K562 (cell line): ENCODE measurements at regions not wholly inside any gene's neighbourhood (a gene's known extent, or its start where the extent isn't known, plus 50 kb on each side); places are given as distances from the start of the nearest gene placed in this dataset.

Experiments
- ATAC-seq: fragments of 200-7000 bp; cut with Tn5 transposase; 3 replicates; pipeline ENCODE4 v1.9.1; 2020; ENCODE audit warnings: moderate library complexity
- BruUV-seq: library from RNA; stranded (reverse); fragments of 400-500 nt; replicated peaks from 2 replicates; lab custom pipeline; 2021; lab: Mats Ljungman, UMichigan
- CTCF ChIA-PET: fragments of 300-600 bp; formaldehyde crosslinking; extraction: SDS; loops from one replicate; lab custom pipeline; 2021; ENCODE audit warnings: low intra/inter-chr PET ratio; lab: Yijun Ruan, JAX
- POLR2A ChIA-PET: fragments of 300-600, 350-650 bp; sonication (Branson Sonifier 250); formaldehyde crosslinking; extraction: SDS; loops from one replicate; lab custom pipeline; 2021; ENCODE audit warnings: antibody characterized with exemption, inconsistent platforms; lab: Yijun Ruan, JAX
- DNase-seq, 4 experiments: peaks; one replicate each; pipeline versions ENCODE4 v3.0.0 to v3.0.0-alpha.2; 2011 to 2018; ENCODE audit warnings: low spot score in 3 of 4, mixed read lengths in 3 of 4; ENCODE audit errors: extremely low read depth in 1 of 4
- FAIRE-seq: peaks from 2 replicates; lab custom pipeline; 2011; peaks lifted over from hg19 to GRCh38; lab: Jason Lieb, UNC
- H2AFZ ChIP-seq: 2 replicates; pipeline ENCODE4 v1.6.0; 2011; ENCODE audit warnings: low read depth, low read length, control low read depth, inconsistent platforms
- H3K27ac ChIP-seq: fragments of 200-600 bp; 3 replicates; pipeline ENCODE4 v1.8.0; 2011; ENCODE audit warnings: low read depth, mild to moderate bottlenecking, control low read depth, inconsistent platforms, low read length, moderate library complexity, mixed read lengths; ENCODE audit errors: extremely low read depth
- H3K27me3 ChIP-seq, 2 experiments: fragments of 300-600 bp in 1 of 2; 2 replicates in 1 of 2; 3 replicates in 1 of 2; pipeline versions ENCODE4 v1.6.0 to v1.8.0; 2011; ENCODE audit warnings: inconsistent platforms in 2 of 2, low read length in 2 of 2, mild to moderate bottlenecking in 1 of 2, mixed read lengths in 1 of 2, moderate library complexity in 1 of 2; ENCODE audit not compliant: control insufficient read depth in 2 of 2, insufficient read depth in 2 of 2
- H3K36me3 ChIP-seq: fragments of 300-600 bp; 3 replicates; pipeline ENCODE4 v1.8.0; 2011; ENCODE audit warnings: mild to moderate bottlenecking, low read length, inconsistent platforms; ENCODE audit not compliant: control insufficient read depth, insufficient read depth
- H3K4me1 ChIP-seq, 2 experiments: fragments of 200-600 bp in 1 of 2; replicated peaks in 1 of 2; 2 replicates in 1 of 2; 3 replicates in 1 of 2; pipeline versions ENCODE4 v1.5.1 to v1.8.0; 2011; ENCODE audit warnings: inconsistent platforms in 2 of 2, low read length in 2 of 2, mild to moderate bottlenecking in 1 of 2, mixed read lengths in 1 of 2, moderate library complexity in 1 of 2; ENCODE audit not compliant: control insufficient read depth in 2 of 2, insufficient read depth in 2 of 2
- H3K4me2 ChIP-seq: 2 replicates; pipeline ENCODE4 v1.6.1; 2011; ENCODE audit warnings: low read length, control low read depth, inconsistent platforms, mixed read lengths; ENCODE audit not compliant: insufficient read depth
- H3K4me3 ChIP-seq: fragments of 200-600 bp; sonication (generic), shearing (Covaris generic); 2 replicates; pipeline ENCODE4 v1.5.1; 2016; ENCODE audit warnings: control low read depth, inconsistent platforms
- H3K79me2 ChIP-seq: fragments of 200-600 bp; 3 replicates; pipeline ENCODE4 v1.8.0; 2011; ENCODE audit warnings: low read length, inconsistent platforms; ENCODE audit not compliant: control insufficient read depth, insufficient read depth
- H3K9ac ChIP-seq, 2 experiments: 2 replicates each; pipeline versions ENCODE4 v1.6.0 to v1.6.1; 2011; ENCODE audit warnings: low read depth in 2 of 2, low read length in 2 of 2, control low read depth in 1 of 2, inconsistent platforms in 1 of 2, mild to moderate bottlenecking in 1 of 2, mixed read lengths in 1 of 2; ENCODE audit not compliant: insufficient read depth in 1 of 2
- H3K9me1 ChIP-seq: one replicate; pipeline ENCODE4 v1.6.0; 2011; ENCODE audit warnings: inconsistent platforms, mild to moderate bottlenecking, low read length, moderate library complexity; ENCODE audit not compliant: control insufficient read depth, insufficient read depth
- H3K9me3 ChIP-seq: replicated peaks from 2 replicates; pipeline ENCODE4 v1.5.1; 2011; ENCODE audit warnings: low read depth, low read length, inconsistent platforms; ENCODE audit not compliant: control insufficient read depth, insufficient read depth
- H4K20me1 ChIP-seq: replicated peaks from 2 replicates; pipeline ENCODE4 v1.6.1; 2011; ENCODE audit warnings: low read length, inconsistent platforms, mixed read lengths; ENCODE audit not compliant: control insufficient read depth, insufficient read depth
- CXXC5 ChIP-seq: fragments of 250-450 bp; sonication (Bioruptor Pico); IDR thresholded peaks from 2 replicates; pipeline ENCODE4 v1.8.0; 2022; ENCODE audit warnings: inconsistent platforms, mild to moderate bottlenecking, moderate library complexity
- MAFG ChIP-seq: fragments of 450-650 bp; conservative IDR thresholded peaks from 2 replicates; pipeline ENCODE4 v1.6.1; 2016; ENCODE audit warnings: missing genetic modification characterization, missing compliant biosample characterization
- SRSF1 ChIP-seq: fragments of 200-400 bp; formaldehyde crosslinking; IDR thresholded peaks from 2 replicates; pipeline ENCODE4 v1.6.1; 2017; ENCODE audit warnings: mild to moderate bottlenecking, low read depth, low read length, moderate library complexity
- ZNF282 ChIP-seq: sonication (generic); formaldehyde crosslinking; IDR thresholded peaks from 2 replicates; pipeline ENCODE4 v1.8.1; 2023; ENCODE audit warnings: missing genetic modification reagents
- WGBS: fragments of 100-300 bp; shearing (Covaris generic); methylation state at CpG from one replicate; pipeline ENCODE4 v1.1.6; 2016; ENCODE audit warnings: low coverage, mixed read lengths; ENCODE audit not compliant: insufficient coverage; ENCODE audit errors: missing lambda C conversion rate; 5-methylcytosine and 5-hydroxymethylcytosine counted together
- in situ Hi-C: fragments of 300-500 bp; cut with MboI; formaldehyde crosslinking; loops from 4 replicates; pipeline ENCODE4 v1.15.0; 2018; ENCODE audit warnings: inconsistent platforms, mixed read lengths
- intact Hi-C: fragments of 100-400 bp; cut with micrococcal nuclease; formaldehyde crosslinking; loops from 2 replicates; pipeline ENCODE4 v1.14.2; 2022
- TF ChIP-seq, protein P1 (sequence below): fragments of 450-650 bp; IDR thresholded peaks from 2 replicates; pipeline ENCODE4 v1.6.1; 2017; ENCODE audit warnings: mild to moderate bottlenecking, moderate library complexity
- TF ChIP-seq, protein P2 (sequence below), 3 experiments: fragments of 200-800 bp in 1 of 3; sonication (Bioruptor generic) in 1 of 3; sonication (generic) in 1 of 3; formaldehyde crosslinking in 1 of 3; IDR thresholded peaks; 2 replicates each; pipeline versions ENCODE4 v1.6.1 to v1.8.0; 2016 to 2022; ENCODE audit warnings: mild to moderate bottlenecking in 2 of 3, missing compliant biosample characterization in 2 of 3, missing genetic modification characterization in 2 of 3, missing genetic modification reagents in 1 of 3

GRCh38 chr4:62161446-62161845 is 961.3 kb downstream of the ADGRL3 start:
- no peaks in the 10 kb centered on the region for H3K36me3 ChIP-seq
- POLR2A ChIA-PET = no interaction called here
- no TSS peak for BruUV-seq
- CTCF ChIA-PET = no interaction called here
- H3K9me3 ChIP-seq = no peaks in the 10 kb centered on the region
- H3K9ac ChIP-seq = no peak overlapping the region
- no peak overlapping the region for H3K27ac ChIP-seq
- WGBS = 0% methylated on average over 2 of the region's 2 CpGs
- in situ Hi-C loops (no loop called here), intact Hi-C loops (no loop called here)
- no peak for ATAC-seq
- no peak for TF ChIP-seq ZNF282
- no peak for TF ChIP-seq MAFG (tag)
- TF ChIP-seq, protein P1, sequence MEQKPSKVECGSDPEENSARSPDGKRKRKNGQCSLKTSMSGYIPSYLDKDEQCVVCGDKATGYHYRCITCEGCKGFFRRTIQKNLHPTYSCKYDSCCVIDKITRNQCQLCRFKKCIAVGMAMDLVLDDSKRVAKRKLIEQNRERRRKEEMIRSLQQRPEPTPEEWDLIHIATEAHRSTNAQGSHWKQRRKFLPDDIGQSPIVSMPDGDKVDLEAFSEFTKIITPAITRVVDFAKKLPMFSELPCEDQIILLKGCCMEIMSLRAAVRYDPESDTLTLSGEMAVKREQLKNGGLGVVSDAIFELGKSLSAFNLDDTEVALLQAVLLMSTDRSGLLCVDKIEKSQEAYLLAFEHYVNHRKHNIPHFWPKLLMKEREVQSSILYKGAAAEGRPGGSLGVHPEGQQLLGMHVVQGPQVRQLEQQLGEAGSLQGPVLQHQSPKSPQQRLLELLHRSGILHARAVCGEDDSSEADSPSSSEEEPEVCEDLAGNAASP = no peak
- no peak for TF ChIP-seq CXXC5 (CRISPR knock-in tag)
- no peak for TF ChIP-seq SRSF1
- TF ChIP-seq, protein P2, sequence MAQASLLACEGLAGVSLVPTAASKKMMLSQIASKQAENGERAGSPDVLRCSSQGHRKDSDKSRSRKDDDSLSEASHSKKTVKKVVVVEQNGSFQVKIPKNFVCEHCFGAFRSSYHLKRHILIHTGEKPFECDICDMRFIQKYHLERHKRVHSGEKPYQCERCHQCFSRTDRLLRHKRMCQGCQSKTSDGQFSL (CRISPR knock-in tag; IDR thresholded peaks at IDR 0.05) = no peak
- TF ChIP-seq, protein P2 (tag; IDR thresholded peaks at IDR 0.05) = no peak
- H3K9me1 ChIP-seq = no peaks in the 10 kb centered on the region
- FAIRE-seq = no peak
- no peak for DNase-seq
- H3K4me3 ChIP-seq = no peak overlapping the region
- no peaks in the 10 kb centered on the region for H3K4me1 ChIP-seq
- H2AFZ ChIP-seq = no peak overlapping the region
- no peaks in the 10 kb centered on the region for H3K79me2 ChIP-seq
- no peak overlapping the region for H3K4me2 ChIP-seq
- H3K27me3 ChIP-seq = no peaks in the 10 kb centered on the region
- H4K20me1 ChIP-seq = no peaks in the 10 kb centered on the region
